H1 (cell line): ENCODE measurements at regions not wholly inside any gene's neighbourhood (a gene's known extent, or its start where the extent isn't known, plus 50 kb on each side); places are given as distances from the start of the nearest gene placed in this dataset.

ENCODE experiments used
- ASH2L ChIP-seq: fragments of 200-600, 300-600 bp; sonication (generic); IDR thresholded peaks from one replicate; pipeline ENCODE4 v1.7.1; 2017; ENCODE audit warnings: low read length
- BACH1 ChIP-seq: IDR thresholded peaks from 2 replicates; pipeline ENCODE4 v1.6.1; 2012; ENCODE audit warnings: low read length, improper control_type of control experiment
- BRCA1 ChIP-seq: IDR thresholded peaks from 2 replicates; pipeline ENCODE4 v1.6.1; 2012; ENCODE audit warnings: low read depth, low read length, improper control_type of control experiment
- CBX5 ChIP-seq: fragments of 300-800, 300-1000 bp; sonication (generic); IDR thresholded peaks from 2 replicates; pipeline ENCODE4 v1.7.1; 2016; ENCODE audit warnings: antibody characterized with exemption, low read length, low read depth
- CEBPB ChIP-seq: IDR thresholded peaks from 2 replicates; pipeline ENCODE4 v1.6.1; 2012; ENCODE audit warnings: low read depth, low read length
- CHD7 ChIP-seq: fragments of 300-600 bp; sonication (generic); IDR thresholded peaks from 2 replicates; pipeline ENCODE4 v1.7.1; 2012; ENCODE audit warnings: low read length, moderate library complexity, mild to moderate bottlenecking, inconsistent platforms; ENCODE audit not compliant: insufficient replicate concordance
- RNF2 ChIP-seq: fragments of 200-900, 300-1000 bp; sonication (generic); IDR thresholded peaks from 2 replicates; pipeline ENCODE4 v1.7.1; 2016; ENCODE audit warnings: borderline replicate concordance, low read depth, mild to moderate bottlenecking, antibody characterized with exemption, low read length; ENCODE audit not compliant: poor library complexity, severe bottlenecking; ENCODE audit errors: missing control alignments
- SIX5 ChIP-seq: IDR thresholded peaks from 2 replicates; pipeline ENCODE4 v1.6.1; 2011; ENCODE audit warnings: mild to moderate bottlenecking, low read depth, low read length
- TEAD4 ChIP-seq: IDR thresholded peaks from 2 replicates; pipeline ENCODE4 v1.6.1; 2012; ENCODE audit warnings: low read depth, low read length, inconsistent platforms, mixed read lengths

- TF ChIP-seq CHD7 (no peak), CEBPB (no peak), RNF2 (no peak), CBX5 (no peak), BACH1 (no peak), TEAD4 (no peak), BRCA1 (no peak), SIX5 (no peak), ASH2L (no peak)
Observed at GRCh38 chr1:29406814-29407213, 170.5 kb downstream of the PTPRU start (continued).
